SK-N-SH (cell line): ENCODE measurements at regions not wholly inside any gene's neighbourhood (a gene's known extent, or its start where the extent isn't known, plus 50 kb on each side); places are given as distances from the start of the nearest gene placed in this dataset.

Source experiments
- CTCF ChIP-seq: fragments of 200-600 bp; sonication (generic); IDR thresholded peaks from 2 replicates; pipeline ENCODE4 v1.6.1; 2017; ENCODE audit warnings: antibody characterized with exemption, mild to moderate bottlenecking, moderate library complexity
- EP300 ChIP-seq, 2 experiments: IDR thresholded peaks; 2 replicates each; pipeline versions ENCODE4 v1.4.0 to v1.6.1; 2012; ENCODE audit warnings: borderline replicate concordance in 1 of 2, low read depth in 1 of 2, low read length in 1 of 2
- GABPA ChIP-seq: IDR thresholded peaks from 2 replicates; pipeline ENCODE4 v1.4.0; 2012; ENCODE audit warnings: low read depth, mild to moderate bottlenecking
- POLR2AphosphoS5 ChIP-seq: IDR thresholded peaks from 2 replicates; pipeline ENCODE4 v1.6.1; 2012; ENCODE audit warnings: low read depth, low read length
- RAD21 ChIP-seq: IDR thresholded peaks from 2 replicates; pipeline ENCODE4 v1.6.1; 2012; ENCODE audit warnings: mild to moderate bottlenecking, low read length
- RCOR1 ChIP-seq: fragments of 150-350 bp; IDR thresholded peaks from 2 replicates; pipeline ENCODE4 v1.6.1; 2017; ENCODE audit warnings: antibody characterized with exemption, low read length
- YY1 ChIP-seq: IDR thresholded peaks from 2 replicates; pipeline ENCODE4 v1.4.0; 2012; ENCODE audit warnings: low read depth, mild to moderate bottlenecking
- ZBTB33 ChIP-seq: IDR thresholded peaks from 2 replicates; pipeline ENCODE4 v1.4.0; 2012; ENCODE audit warnings: low read depth, borderline replicate concordance
- TF ChIP-seq, protein P1 (sequence below): fragments of 150-350 bp; IDR thresholded peaks from 2 replicates; pipeline ENCODE4 v1.6.1; 2016; ENCODE audit warnings: mild to moderate bottlenecking, low read depth, low read length
- TF ChIP-seq, protein P2 (sequence below): IDR thresholded peaks from 2 replicates; pipeline ENCODE4 v1.4.0; 2012; ENCODE audit warnings: low read depth
- TF ChIP-seq, protein P3 (sequence below): IDR thresholded peaks from 2 replicates; pipeline ENCODE4 v1.6.1; 2012; ENCODE audit warnings: mild to moderate bottlenecking, low read depth, low read length, moderate library complexity

- TF ChIP-seq, protein P1, sequence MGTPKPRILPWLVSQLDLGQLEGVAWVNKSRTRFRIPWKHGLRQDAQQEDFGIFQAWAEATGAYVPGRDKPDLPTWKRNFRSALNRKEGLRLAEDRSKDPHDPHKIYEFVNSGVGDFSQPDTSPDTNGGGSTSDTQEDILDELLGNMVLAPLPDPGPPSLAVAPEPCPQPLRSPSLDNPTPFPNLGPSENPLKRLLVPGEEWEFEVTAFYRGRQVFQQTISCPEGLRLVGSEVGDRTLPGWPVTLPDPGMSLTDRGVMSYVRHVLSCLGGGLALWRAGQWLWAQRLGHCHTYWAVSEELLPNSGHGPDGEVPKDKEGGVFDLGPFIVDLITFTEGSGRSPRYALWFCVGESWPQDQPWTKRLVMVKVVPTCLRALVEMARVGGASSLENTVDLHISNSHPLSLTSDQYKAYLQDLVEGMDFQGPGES = no peak
- TF ChIP-seq ZBTB33 (no peak), CTCF (no peak), YY1 (no peak), POLR2AphosphoS5 (no peak), EP300 (IDR thresholded peaks at IDR 0.05; ENCODE audit: borderline replicate concordance in 1 of 2, low read depth in 1 of 2, low read length in 1 of 2) (no peak), RAD21 (no peak), RCOR1 (no peak), GABPA (no peak)
- TF ChIP-seq, protein P2, sequence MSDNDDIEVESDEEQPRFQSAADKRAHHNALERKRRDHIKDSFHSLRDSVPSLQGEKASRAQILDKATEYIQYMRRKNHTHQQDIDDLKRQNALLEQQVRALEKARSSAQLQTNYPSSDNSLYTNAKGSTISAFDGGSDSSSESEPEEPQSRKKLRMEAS = no peak
- TF ChIP-seq, protein P3, sequence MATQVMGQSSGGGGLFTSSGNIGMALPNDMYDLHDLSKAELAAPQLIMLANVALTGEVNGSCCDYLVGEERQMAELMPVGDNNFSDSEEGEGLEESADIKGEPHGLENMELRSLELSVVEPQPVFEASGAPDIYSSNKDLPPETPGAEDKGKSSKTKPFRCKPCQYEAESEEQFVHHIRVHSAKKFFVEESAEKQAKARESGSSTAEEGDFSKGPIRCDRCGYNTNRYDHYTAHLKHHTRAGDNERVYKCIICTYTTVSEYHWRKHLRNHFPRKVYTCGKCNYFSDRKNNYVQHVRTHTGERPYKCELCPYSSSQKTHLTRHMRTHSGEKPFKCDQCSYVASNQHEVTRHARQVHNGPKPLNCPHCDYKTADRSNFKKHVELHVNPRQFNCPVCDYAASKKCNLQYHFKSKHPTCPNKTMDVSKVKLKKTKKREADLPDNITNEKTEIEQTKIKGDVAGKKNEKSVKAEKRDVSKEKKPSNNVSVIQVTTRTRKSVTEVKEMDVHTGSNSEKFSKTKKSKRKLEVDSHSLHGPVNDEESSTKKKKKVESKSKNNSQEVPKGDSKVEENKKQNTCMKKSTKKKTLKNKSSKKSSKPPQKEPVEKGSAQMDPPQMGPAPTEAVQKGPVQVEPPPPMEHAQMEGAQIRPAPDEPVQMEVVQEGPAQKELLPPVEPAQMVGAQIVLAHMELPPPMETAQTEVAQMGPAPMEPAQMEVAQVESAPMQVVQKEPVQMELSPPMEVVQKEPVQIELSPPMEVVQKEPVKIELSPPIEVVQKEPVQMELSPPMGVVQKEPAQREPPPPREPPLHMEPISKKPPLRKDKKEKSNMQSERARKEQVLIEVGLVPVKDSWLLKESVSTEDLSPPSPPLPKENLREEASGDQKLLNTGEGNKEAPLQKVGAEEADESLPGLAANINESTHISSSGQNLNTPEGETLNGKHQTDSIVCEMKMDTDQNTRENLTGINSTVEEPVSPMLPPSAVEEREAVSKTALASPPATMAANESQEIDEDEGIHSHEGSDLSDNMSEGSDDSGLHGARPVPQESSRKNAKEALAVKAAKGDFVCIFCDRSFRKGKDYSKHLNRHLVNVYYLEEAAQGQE = no peak
These were observed 123.2 kb upstream of the RPS6KA2 start for GRCh38 chr6:166750108-166750793.
